ENCODE measurements at regions not wholly inside any gene's neighbourhood (a gene's known extent, or its start where the extent isn't known, plus 50 kb on each side); places are given as distances from the start of the nearest gene placed in this dataset.
A peak's percentile ranks its signal among the peaks of the same experiment; 100 is the strongest.

GRCh38 chrX:11953615-11954014 is 184.7 kb upstream of the FRMPD4 start:
- peak overlapping the region; percentile 32 for H3K4me2 ChIP-seq (ENCODE audit: low read length)
- H3K9me3 ChIP-seq (replicated peaks; ENCODE audit: low read length): no peaks in the 10 kb centered on the region
- H3K36me3 ChIP-seq (ENCODE audit: insufficient read depth, low read length): no peaks in the 10 kb centered on the region
- H3K4me3 ChIP-seq (ENCODE audit: low read length): no peak overlapping the region
- no peaks in the 10 kb centered on the region for H3K27me3 ChIP-seq (ENCODE audit: control insufficient read depth, insufficient read depth, low read length)
- peaks cover 13% of the 10 kb centered on the region for H3K4me1 ChIP-seq (ENCODE audit: control insufficient read depth, insufficient read depth, low read length)
- no peak overlapping the region for H3K9ac ChIP-seq (ENCODE audit: low read depth, low read length)

GRCh38 chrX:11954176-11954575 is 184.1 kb upstream of the FRMPD4 start:
- no peak overlapping the region for H3K4me3 ChIP-seq (ENCODE audit: low read length)
- no peaks in the 10 kb centered on the region for H3K36me3 ChIP-seq (ENCODE audit: insufficient read depth, low read length)
- no peak overlapping the region for H3K9ac ChIP-seq (ENCODE audit: low read depth, low read length)
- no peaks in the 10 kb centered on the region for H3K9me3 ChIP-seq (replicated peaks; ENCODE audit: low read length)
- no peaks in the 10 kb centered on the region for H3K27me3 ChIP-seq (ENCODE audit: control insufficient read depth, insufficient read depth, low read length)
- peaks cover 13% of the 10 kb centered on the region for H3K4me1 ChIP-seq (ENCODE audit: control insufficient read depth, insufficient read depth, low read length)
- peak overlapping the region; percentile 10 for H3K4me2 ChIP-seq (ENCODE audit: low read length)

GRCh38 chrX:11960031-11960430 is 178.2 kb upstream of the FRMPD4 start:
- Histone ChIP-seq H3K4me2 (ENCODE audit: low read length) (no peak overlapping the region), H3K4me1 (ENCODE audit: control insufficient read depth, insufficient read depth, low read length) (no peaks in the 10 kb centered on the region), H3K9me3 (replicated peaks; ENCODE audit: low read length) (no peaks in the 10 kb centered on the region), H3K4me3 (ENCODE audit: low read length) (no peak overlapping the region), H3K36me3 (ENCODE audit: insufficient read depth, low read length) (no peaks in the 10 kb centered on the region), H3K27me3 (ENCODE audit: control insufficient read depth, insufficient read depth, low read length) (no peaks in the 10 kb centered on the region), H3K9ac (ENCODE audit: low read depth, low read length) (no peak overlapping the region)

DNA sequence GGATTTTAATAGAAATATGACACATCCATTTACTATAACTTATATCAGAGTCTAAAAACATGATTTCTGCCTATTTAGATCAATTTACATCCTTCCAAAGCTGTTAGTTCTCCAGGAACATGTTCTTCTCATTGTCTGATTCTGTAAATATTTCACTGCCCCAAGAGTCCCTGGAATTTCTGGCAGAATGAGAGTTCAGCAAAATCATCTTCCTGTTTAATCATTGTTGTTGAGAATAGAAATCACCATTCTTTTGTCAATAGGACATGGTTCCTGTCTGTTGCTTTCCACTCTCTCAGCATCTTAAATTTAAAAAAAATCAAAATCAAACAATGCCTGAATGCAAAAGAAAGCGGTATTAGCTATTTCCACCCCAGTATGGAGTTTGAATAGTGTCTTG is 172.8 kb upstream of the FRMPD4 start:
- no peaks in the 10 kb centered on the region for H3K36me3 ChIP-seq (ENCODE audit: insufficient read depth, low read length)
- no peaks in the 10 kb centered on the region for H3K27me3 ChIP-seq (ENCODE audit: control insufficient read depth, insufficient read depth, low read length)
- no peak overlapping the region for H3K4me3 ChIP-seq (ENCODE audit: low read length)
- H3K9me3 ChIP-seq (replicated peaks; ENCODE audit: low read length): no peaks in the 10 kb centered on the region
- H3K4me1 ChIP-seq (ENCODE audit: control insufficient read depth, insufficient read depth, low read length): no peaks in the 10 kb centered on the region
- H3K4me2 ChIP-seq (ENCODE audit: low read length): no peak overlapping the region
- H3K9ac ChIP-seq (ENCODE audit: low read depth, low read length): no peak overlapping the region

DNA sequence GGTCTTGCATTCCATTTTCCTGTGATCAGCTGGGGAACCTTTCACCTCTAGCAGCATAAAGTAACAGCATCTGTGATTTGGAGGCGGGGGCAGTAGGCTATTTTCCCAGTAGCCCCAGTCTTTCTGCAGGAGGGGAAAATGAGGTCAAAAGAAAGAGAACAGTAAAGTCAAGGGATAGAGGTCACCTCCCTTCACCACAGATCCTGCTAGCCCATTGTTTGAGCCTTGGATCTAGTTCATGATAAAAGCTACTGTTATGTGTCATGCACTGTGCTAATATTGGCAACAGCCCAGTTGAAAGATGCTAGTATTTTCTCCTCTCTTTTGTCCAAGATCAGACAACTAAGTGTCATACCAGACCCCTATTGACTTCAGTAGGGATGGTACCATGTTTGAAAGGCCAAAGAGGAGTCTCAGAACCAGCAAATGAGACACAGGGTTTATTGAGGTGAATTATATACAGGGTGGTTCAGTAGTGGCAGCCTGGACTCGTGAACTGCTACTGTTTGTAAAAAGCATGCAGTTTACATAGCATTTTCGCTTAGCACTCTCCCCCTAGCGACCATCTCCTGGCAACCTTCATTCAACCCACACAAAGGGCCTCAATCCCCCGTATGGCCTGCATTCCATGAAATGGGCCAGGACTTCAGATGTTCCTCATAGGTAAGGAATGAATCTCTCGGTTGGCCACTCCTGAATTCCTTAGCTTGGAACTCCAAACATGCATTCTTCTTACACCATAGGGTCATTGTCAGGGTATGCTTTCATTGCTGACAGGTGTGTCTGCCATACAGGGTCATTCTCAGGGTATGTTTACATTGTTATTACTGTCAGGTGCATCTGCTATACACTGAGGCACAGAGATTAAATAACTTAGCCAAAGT is 170.0 kb upstream of the FRMPD4 start:
- Histone ChIP-seq H3K4me1 (ENCODE audit: control insufficient read depth, insufficient read depth, low read length) (no peaks in the 10 kb centered on the region), H3K4me3 (ENCODE audit: low read length) (no peak overlapping the region), H3K36me3 (ENCODE audit: insufficient read depth, low read length) (no peaks in the 10 kb centered on the region), H3K4me2 (ENCODE audit: low read length) (no peak overlapping the region), H3K9ac (ENCODE audit: low read depth, low read length) (no peak overlapping the region), H3K9me3 (replicated peaks; ENCODE audit: low read length) (no peaks in the 10 kb centered on the region), H3K27me3 (ENCODE audit: control insufficient read depth, insufficient read depth, low read length) (no peaks in the 10 kb centered on the region)

DNA sequence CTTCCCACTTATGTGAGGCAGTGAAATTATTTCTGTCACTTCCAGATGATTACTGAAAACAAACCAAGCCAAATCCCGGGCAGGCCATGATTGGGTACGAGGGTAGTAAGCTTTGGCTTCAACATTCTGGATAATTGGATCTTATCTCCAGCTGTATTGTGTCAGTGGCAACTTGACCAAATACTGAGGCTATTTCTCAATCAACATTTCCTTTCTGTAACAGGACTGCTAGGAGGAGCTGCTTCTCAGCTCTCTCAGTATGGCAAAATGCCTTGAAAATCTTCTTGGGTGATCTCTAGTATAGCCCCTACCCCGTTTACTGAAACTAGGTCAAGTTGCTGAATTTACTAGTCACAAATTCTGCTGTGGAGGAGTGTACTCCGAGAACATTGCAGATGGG is 169.3 kb upstream of the FRMPD4 start:
- Histone ChIP-seq H3K9me3 (replicated peaks; ENCODE audit: low read length) (no peaks in the 10 kb centered on the region), H3K36me3 (ENCODE audit: insufficient read depth, low read length) (no peaks in the 10 kb centered on the region), H3K4me3 (ENCODE audit: low read length) (no peak overlapping the region), H3K4me1 (ENCODE audit: control insufficient read depth, insufficient read depth, low read length) (no peaks in the 10 kb centered on the region), H3K4me2 (ENCODE audit: low read length) (no peak overlapping the region), H3K9ac (ENCODE audit: low read depth, low read length) (no peak overlapping the region), H3K27me3 (ENCODE audit: control insufficient read depth, insufficient read depth, low read length) (no peaks in the 10 kb centered on the region)

- Histone ChIP-seq H3K4me3 (ENCODE audit: low read length) (no peak overlapping the region), H3K4me1 (ENCODE audit: control insufficient read depth, insufficient read depth, low read length) (no peaks in the 10 kb centered on the region), H3K27me3 (ENCODE audit: control insufficient read depth, insufficient read depth, low read length) (no peaks in the 10 kb centered on the region), H3K9me3 (replicated peaks; ENCODE audit: low read length) (no peaks in the 10 kb centered on the region), H3K4me2 (ENCODE audit: low read length) (no peak overlapping the region), H3K9ac (ENCODE audit: low read depth, low read length) (no peak overlapping the region), H3K36me3 (ENCODE audit: insufficient read depth, low read length) (no peaks in the 10 kb centered on the region)
These were observed 167.5 kb upstream of the FRMPD4 start for GRCh38 chrX:11970578-11971359.

- Histone ChIP-seq H3K4me3 (ENCODE audit: low read length) (no peak overlapping the region), H3K9me3 (replicated peaks; ENCODE audit: low read length) (no peaks in the 10 kb centered on the region), H3K27me3 (ENCODE audit: control insufficient read depth, insufficient read depth, low read length) (no peaks in the 10 kb centered on the region), H3K36me3 (ENCODE audit: insufficient read depth, low read length) (no peaks in the 10 kb centered on the region), H3K4me1 (ENCODE audit: control insufficient read depth, insufficient read depth, low read length) (no peaks in the 10 kb centered on the region), H3K9ac (ENCODE audit: low read depth, low read length) (no peak overlapping the region), H3K4me2 (ENCODE audit: low read length) (no peak overlapping the region)
These were observed 161.6 kb upstream of the FRMPD4 start for GRCh38 chrX:11976663-11977062.

GRCh38 chrX:11992271-11992670 is 146.0 kb upstream of the FRMPD4 start:
- no peak overlapping the region for H3K4me3 ChIP-seq (ENCODE audit: low read length)
- no peaks in the 10 kb centered on the region for H3K27me3 ChIP-seq (ENCODE audit: control insufficient read depth, insufficient read depth, low read length)
- H3K9me3 ChIP-seq (replicated peaks; ENCODE audit: low read length): no peaks in the 10 kb centered on the region
- no peaks in the 10 kb centered on the region for H3K36me3 ChIP-seq (ENCODE audit: insufficient read depth, low read length)
- H3K4me2 ChIP-seq (ENCODE audit: low read length): no peak overlapping the region
- no peaks in the 10 kb centered on the region for H3K4me1 ChIP-seq (ENCODE audit: control insufficient read depth, insufficient read depth, low read length)
- no peak overlapping the region for H3K9ac ChIP-seq (ENCODE audit: low read depth, low read length)

DNA sequence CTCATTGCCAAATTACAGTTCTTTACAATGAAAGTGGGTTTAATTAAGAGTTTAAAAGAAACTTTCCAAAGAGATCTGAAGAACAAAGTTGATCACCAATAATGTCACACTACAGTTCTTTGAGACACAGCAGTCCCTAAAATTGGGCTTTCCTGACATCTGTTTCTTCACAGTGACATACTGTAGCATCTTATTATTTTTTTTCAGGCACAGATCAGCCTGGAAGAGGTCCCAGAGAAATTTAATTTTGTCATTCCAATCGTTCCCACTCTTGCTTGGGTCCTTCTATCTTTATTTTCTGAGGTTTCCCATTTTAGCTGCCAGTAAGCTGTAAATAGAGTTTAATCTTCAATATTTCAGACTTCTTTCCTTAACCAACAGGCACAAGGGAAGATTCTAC is 143.1 kb upstream of the FRMPD4 start:
- no peak overlapping the region for H3K4me2 ChIP-seq (ENCODE audit: low read length)
- H3K9me3 ChIP-seq (replicated peaks; ENCODE audit: low read length): no peaks in the 10 kb centered on the region
- no peaks in the 10 kb centered on the region for H3K36me3 ChIP-seq (ENCODE audit: insufficient read depth, low read length)
- no peaks in the 10 kb centered on the region for H3K27me3 ChIP-seq (ENCODE audit: control insufficient read depth, insufficient read depth, low read length)
- no peaks in the 10 kb centered on the region for H3K4me1 ChIP-seq (ENCODE audit: control insufficient read depth, insufficient read depth, low read length)
- H3K4me3 ChIP-seq (ENCODE audit: low read length): no peak overlapping the region
- H3K9ac ChIP-seq (ENCODE audit: low read depth, low read length): no peak overlapping the region

- H3K4me3 ChIP-seq (ENCODE audit: low read length): no peak overlapping the region
- no peaks in the 10 kb centered on the region for H3K36me3 ChIP-seq (ENCODE audit: insufficient read depth, low read length)
- H3K9ac ChIP-seq (ENCODE audit: low read depth, low read length): no peak overlapping the region
- no peaks in the 10 kb centered on the region for H3K27me3 ChIP-seq (ENCODE audit: control insufficient read depth, insufficient read depth, low read length)
- no peak overlapping the region for H3K4me2 ChIP-seq (ENCODE audit: low read length)
- H3K9me3 ChIP-seq (replicated peaks; ENCODE audit: low read length): no peaks in the 10 kb centered on the region
- H3K4me1 ChIP-seq (ENCODE audit: control insufficient read depth, insufficient read depth, low read length): no peaks in the 10 kb centered on the region
These were observed 141.5 kb upstream of the FRMPD4 start for GRCh38 chrX:11996810-11997209.

Measured in skeletal muscle satellite cell (primary cell).